GM18867 (cell line): ENCODE measurements at regions not wholly inside any gene's neighbourhood (a gene's known extent, or its start where the extent isn't known, plus 50 kb on each side); places are given as distances from the start of the nearest gene placed in this dataset.
A peak's percentile ranks its signal among the peaks of the same experiment; 100 is the strongest.
"Not testable (repeated sequence)": the region's sequence is repeated elsewhere in the genome, so short reads cannot be mapped to it uniquely, and the experiment has no call there.

Experiments used
- ATAC-seq: cut with Tn5 transposase; IDR thresholded peaks from one replicate; pipeline ENCODE4 v1.9.1; 2021; ENCODE audit warnings: mild to moderate bottlenecking, moderate library complexity; ENCODE audit not compliant: unreplicated experiment

DNA sequence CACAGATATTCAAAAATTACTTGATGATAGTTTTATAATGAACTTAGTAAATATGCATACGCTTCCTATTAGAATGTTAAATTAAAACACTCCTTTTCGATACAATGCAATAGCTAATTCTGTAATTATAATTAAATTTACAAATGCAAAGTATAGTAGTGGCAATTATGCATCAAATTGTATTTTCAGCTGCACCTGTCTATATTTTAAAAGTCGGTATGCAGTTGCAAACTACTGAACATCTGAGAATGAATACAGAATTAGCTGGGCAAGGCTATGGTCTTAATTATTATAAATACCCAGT lies 110.4 kb upstream of the ARHGAP42 start:
- ATAC-seq, result no peak

DNA sequence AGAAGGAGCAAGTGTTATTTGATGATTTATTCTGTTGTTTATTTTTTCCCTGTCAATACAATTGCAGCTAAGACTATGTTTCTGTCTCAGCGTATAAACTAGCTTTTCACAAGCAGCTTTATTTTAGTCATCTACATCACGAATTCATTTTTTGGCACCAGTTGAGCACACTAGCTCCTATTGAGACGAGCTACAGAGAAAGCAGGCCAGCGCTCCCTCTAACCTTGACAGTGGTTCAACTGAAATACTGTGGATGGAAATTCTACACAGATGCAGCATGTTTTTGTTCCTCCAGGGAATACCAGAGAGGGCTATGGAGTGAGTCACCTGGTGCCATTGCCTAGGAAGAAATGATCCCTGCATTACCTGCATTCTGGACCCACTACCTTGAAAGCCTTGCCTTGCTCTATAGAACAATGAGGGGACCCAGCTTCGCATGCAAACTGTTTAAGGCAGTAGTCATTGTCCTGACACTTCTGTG lies 108.2 kb upstream of the ARHGAP42 start:
- no peak for ATAC-seq

DNA sequence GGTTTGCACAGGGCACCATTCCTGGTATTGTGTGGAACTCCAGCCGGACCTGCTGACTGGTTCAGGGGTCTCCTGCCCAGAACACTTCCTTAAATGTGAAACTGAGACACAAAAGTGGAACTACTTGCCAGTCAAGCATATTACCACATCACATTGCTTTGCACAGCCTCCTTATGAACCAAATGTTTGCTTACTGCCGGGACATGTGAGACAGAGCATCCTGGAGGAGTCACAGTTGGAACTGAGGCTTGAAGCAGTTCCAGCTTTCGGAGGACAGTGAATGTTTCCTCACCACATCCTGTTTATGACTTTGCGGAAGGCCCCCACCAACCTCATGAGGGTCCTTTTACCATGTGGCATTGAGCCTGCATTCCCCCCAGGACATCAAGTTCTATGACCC lies 105.8 kb upstream of the ARHGAP42 start:
- ATAC-seq, result no peak

DNA sequence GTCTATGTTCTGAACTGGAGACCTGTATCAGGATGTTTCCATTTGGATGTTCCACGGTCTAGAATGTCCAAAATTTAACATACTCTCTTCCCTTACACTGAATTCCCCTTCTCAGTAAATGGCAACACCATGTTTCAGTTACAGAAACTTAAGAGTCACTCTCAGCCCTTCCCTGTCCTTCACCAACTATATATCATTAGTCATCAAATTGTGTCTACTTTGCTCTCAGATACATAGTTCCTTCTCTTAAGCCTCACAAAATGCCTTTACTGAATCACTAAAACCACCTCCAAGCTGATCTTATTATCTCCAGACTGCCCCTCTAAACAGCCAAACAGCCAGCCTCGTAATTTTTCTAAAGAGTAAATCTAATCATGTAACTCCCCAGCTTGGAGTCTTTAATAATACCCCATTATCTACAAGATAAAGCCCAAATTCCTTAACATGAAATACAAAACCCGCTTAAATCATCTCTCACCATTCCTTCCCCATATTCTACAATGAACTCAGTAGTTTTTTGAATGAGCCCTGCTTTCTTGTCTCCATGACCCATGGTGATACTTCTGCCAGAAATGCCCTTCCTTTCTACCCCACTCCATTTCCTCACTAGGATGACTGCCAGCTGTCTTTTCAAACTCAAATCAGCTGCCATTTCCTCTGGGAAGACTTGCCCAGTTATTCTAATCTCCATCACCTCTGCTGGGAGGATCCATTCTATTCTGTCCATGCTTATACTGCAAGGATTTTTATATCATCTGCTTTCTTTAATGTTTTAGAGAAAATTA lies 102.7 kb upstream of the ARHGAP42 start:
- no peak for ATAC-seq

DNA sequence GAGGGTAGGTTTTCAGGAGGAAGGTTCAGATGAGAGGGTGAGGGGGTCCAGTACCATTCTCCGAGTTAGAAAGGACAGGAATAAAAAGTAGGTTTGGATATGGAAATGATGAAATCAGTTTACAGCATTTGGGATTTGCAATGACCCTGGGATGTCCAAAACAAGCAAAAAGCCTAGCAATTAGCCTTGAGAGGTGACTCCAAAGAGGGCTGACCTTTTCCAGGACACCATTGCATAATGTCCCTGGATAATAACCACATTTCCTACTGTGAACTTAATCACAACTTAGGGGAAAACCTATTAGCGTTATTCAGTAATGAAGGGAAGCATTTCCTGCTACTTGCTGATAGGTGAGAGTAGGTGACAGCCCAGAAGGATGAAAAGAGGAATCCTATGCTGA lies 101.4 kb upstream of the ARHGAP42 start:
- no peak for ATAC-seq

DNA sequence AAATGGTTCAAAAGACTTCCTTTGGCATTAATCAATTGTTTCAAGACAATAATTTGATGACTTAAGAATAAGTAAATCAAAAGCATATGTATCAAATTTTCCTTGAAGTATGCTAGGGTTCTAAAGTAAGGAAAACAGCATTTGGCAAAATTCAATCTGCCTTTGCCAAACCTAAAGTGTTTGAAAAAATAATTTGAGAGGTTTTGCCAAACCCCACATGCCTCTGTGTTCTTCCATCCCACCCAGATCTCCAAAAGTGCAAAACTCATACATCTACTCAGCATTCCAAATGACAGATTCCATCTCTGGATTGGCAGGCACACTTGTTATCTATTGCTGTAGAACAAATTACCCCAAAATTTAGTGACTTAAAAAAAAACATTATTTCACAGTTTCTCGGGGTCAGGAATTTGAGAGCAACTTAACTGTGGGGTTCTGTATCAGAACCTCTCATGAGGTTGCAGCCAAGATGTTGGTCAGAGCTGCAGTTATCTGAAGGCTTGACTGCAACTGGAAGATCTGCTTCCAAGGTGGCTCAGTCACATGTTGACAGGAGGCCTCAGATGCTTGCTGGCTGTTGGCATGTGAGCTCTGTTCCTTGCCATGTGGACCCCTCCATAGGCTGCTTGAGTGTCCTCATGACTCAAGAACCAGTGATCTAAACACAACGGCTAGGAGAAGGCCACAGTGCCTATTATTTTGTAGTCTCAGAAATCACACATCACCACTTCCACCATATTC lies 100.6 kb upstream of the ARHGAP42 start:
- no peak for ATAC-seq

DNA sequence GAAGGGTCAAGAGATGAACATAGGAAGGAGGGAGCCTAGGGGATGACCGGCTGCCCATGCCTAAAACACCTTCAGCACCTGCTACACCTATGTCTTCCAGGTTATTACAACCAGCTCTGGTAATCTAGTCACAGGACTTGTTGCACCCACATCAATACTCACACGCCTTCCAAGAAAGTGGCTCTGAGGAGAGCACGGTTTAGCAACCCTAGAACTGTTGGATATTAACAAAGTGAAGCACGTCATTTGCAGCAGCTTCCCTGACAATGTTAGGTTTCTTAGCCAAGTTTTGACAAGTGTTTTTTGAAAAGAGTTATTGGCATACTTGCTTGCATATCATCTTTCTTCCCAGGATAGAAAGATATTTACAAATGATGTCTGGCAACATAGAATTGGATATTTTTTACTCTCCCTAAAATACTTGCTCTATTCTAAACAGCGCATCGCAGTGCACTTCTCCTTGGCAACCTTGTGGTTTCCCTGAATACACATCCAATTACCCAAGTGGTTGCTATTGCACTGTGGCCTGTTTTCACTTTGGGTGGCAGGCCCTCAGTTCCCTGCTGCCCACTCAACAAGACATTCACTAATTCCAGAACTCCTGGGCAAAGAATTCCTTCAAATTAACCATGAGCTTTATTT lies 94.3 kb upstream of the ARHGAP42 start:
- no peak for ATAC-seq

DNA sequence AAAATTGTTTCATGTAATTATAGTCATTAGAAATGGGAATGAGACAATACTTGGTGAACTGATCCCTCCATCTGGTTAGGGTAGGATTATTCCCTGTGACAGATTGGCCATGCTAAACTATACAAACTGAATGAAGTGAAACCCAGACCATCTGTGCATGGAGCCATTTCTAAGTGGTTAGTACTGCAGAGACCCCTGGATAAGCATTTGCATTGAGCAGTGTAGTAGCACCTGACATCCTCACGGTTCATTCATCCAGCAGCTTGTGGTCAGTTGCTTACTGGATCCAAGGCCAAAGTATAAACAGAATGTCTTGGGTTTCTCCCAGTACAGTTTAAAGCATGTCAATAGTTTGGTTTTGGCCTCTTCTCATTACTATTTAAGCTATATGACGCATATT lies 93.8 kb upstream of the ARHGAP42 start:
- no peak for ATAC-seq

DNA sequence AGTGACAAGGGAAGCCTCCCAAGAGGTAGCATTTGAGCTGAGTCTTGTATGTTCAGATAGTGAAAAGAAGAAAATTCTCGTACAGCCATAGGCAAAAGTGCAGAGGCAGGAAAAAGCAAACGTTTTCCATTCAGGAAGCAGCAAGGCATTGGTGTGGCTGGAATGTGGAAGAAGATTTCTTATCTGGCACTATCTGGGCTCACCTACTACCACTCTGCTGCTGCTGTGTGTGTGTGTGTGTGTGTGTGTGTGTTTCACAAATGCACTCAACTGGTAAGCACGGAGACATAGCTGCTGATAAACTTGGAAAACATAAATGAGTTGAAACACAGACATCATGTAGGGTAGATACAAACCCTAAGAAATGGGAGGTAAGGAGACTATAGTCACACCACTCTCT lies 92.8 kb upstream of the ARHGAP42 start:
- no peak for ATAC-seq

DNA sequence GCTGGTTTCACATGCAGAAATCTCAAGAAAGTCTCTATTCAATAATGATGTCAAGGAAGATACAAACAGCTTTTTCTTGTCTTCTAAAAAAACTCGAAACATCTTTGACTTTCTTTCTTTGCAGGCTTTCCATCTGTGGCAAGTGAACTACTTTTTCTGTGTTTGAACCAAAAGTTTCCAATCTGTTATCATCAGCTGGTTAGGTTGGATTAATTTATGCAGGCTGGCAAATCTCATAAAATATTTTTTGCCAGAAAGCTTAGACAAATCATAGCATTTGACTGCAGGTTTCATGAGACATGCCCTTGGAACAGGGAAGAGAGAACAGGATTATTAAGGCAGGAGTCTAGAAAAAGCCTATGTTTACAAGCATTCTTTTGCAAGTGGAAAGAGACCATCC lies 86.1 kb upstream of the ARHGAP42 start:
- ATAC-seq, result no peak

DNA sequence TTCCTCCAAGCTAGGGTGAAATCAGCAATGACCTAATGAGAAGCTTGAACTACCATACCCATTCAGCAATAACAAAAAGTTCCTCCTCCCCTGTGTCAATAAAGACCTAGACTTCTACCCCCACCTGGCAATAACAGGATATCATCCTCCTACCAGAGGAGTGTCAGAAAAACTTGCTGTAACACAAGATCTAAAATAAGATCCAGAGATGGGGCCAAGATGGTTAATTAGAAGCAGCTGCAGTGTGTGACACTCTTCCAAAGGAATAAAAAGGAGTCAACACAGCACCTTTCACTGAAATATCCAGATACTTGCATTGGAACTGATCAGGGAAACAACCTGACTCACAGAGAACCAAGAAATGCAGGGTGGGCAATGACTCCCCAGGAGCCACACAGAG lies 84.4 kb upstream of the ARHGAP42 start:
- ATAC-seq, result no peak

DNA sequence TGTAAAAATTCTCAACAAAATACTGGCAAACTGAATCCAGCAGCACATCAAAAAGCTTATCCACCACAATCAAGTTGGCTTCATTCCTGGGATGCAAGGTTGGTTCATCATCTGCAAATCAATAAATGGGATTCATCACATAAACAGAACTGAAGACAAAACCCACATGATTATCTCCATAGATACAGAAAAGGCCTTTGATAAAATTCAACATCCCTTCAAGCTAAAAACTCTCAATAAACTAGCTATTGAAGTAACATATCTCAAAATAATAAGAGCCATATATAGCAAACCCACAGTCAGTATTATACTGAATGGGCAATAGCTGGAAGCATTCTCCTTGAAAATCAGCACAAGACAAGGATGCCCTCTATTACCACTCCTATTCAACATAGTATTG lies 79.3 kb upstream of the ARHGAP42 start:
- ATAC-seq, result not testable (repeated sequence)

DNA sequence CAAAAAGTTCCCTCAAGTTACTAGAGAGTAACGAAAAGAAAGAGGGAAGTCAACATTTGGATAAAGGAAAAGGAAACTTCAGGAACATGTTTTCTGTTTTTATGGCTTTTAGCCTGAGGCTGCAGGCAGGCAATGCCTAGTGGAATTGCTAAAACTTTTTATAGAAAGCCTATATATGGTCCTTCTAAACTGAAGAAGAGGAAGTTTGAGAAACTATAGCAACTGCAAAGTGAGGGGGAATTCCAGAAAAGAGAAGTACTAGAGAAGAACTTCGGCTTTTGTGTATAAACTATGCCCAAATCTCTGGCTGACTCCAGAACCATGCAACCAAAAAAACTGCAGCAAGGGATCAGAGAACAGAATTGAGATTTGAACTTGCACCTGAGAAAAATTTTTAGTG lies 74.3 kb upstream of the ARHGAP42 start:
- ATAC-seq, result peak; percentile 81

DNA sequence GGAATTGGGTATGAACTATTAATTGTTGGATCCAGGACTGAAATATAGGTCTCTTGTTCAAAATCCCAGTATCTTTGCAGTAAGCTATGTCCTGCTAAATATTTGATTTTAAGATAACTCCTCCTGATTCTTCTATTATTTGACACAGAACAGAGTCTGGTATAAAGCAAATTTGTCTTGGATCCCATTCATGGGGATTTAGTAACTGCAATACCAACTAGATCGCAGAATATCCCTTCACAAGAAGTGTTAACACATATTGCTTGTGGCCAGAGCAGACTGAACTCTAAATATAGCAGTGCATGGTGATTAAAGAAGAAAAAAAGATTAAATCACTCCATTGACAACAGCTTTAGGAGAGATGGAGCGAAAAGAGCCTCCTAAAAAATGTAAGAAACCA lies 68.2 kb upstream of the ARHGAP42 start:
- ATAC-seq, result no peak

DNA sequence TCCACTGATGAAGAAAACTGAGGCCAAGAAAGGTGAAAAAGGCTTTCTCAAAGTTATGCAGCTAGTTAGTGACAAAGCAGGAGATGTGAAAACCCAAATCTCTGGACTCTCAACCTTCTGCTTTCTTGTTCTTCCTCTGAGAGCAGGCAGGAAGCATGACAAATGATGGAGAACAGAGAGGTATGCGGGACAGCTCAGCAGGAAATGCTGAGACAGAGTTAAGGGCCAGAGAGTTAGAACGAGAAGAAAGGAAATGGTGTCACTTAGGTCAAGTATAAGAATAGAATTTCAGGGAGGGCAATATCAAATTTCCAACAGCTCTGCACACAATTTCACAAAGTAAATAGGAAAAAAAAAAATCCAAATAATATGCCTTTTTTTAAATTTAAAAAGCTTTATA lies 67.6 kb upstream of the ARHGAP42 start:
- no peak for ATAC-seq

DNA sequence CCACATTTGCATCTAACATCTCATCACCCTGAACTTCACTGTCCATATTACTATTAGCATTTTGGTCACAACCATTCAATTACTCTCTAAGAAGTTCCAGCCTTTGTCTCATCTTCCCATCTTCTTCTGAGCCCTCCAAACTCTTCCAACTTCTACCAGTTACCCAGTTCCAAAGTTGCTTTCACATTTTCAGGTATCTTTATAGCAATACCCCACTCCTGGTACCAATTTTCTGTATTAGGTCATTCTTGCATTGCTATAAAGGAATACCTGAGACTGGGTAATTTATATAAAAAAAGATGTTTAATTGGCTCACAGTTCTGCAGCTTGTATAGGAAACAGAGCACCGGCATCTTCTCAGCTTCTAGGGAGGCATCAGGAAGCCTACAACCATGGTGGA lies 64.7 kb upstream of the ARHGAP42 start:
- no peak for ATAC-seq

DNA sequence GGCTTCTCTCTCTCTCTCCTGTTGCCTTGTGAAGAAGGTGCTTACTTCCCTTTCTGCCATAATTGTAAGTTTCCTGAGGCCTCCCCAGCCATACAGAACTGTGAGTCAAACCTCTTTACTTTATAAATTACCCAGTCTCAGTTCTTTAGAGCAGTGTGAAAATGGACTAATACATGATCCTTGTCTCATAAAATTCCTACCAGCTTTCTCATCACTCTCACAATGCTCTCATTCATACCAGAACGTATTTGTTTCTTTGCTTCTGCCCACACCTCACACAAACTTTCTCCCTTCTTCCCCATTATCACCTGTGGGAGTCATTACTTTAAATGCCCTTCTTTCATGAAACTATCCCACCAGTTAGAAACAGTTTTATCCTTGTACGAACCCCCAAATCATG lies 62.7 kb upstream of the ARHGAP42 start:
- ATAC-seq, result no peak

DNA sequence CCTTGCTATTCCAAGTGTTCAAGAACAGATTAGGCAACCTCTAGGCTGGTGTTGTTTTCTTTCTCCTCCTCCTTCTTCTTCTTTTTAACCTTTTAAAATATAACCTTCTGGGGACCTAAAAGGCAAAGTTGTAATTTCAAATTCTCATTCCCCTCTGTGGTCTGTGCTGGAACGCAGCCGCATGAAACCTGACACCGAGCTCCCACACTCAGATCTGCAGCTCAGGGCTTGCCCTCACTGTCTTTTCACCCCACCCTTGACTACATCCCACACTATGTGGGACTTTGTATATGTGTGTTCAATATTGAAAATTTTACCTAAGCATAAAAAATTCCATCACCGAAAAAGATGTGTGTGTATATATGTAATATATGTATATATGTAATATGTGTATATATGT lies 62.0 kb upstream of the ARHGAP42 start:
- no peak for ATAC-seq

DNA sequence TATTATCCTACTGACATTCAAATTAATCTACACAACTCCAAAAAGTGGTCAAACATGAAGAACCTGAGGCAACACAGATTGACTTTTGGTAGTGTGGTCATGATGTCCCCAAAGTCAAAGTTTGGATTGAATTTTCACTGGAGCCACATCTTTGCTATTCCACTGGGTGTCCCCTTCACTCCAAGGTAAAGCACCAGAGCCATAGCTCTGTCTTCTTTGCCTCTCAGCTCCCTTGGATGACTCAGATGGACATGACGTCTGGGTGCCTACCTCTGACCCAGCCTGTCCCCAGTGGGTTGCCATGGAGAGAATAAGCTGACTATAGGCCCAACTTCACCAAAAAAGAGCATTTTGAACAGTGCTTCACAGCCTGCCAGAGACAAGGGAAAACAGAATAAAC lies 57.4 kb upstream of the ARHGAP42 start:
- no peak for ATAC-seq

DNA sequence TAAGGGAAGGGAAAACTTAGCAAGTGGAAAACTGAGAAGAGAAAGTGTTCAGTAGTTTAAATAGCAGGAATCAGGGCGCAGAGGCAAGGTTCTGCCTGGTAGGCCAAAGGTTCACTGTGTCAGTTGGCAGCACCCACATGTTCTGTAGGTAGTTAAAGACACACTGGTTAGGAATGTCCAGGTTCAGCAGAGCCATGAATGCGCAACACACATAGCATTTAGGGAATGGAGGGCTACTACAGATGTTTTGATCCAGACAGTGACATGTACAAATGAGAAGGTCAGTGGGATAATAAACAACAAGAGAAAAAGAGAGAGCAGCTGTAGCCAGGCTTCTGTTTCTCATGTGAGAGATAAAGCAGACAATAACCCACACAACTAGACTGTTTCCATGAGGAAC lies 56.2 kb upstream of the ARHGAP42 start:
- no peak for ATAC-seq

DNA sequence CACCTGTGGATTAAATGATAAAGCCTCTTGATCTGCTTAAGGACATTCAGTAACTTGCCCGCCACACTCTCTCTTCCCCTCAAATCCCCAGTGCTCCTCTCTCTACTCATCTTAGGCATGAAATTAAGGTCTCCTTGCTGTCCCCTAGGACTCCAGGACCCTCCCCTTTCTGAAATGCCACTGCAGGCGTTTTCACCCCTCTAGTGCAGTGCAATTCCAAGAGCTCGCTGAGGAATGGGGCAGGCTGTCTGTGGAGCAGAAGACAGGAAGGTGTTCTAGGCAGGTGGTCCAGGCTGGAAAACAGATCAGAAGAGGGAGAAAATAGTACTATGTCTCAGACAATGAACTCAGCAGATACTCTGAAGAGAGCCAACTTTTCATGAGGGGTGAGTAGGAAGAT lies 55.8 kb upstream of the ARHGAP42 start:
- no peak for ATAC-seq

DNA sequence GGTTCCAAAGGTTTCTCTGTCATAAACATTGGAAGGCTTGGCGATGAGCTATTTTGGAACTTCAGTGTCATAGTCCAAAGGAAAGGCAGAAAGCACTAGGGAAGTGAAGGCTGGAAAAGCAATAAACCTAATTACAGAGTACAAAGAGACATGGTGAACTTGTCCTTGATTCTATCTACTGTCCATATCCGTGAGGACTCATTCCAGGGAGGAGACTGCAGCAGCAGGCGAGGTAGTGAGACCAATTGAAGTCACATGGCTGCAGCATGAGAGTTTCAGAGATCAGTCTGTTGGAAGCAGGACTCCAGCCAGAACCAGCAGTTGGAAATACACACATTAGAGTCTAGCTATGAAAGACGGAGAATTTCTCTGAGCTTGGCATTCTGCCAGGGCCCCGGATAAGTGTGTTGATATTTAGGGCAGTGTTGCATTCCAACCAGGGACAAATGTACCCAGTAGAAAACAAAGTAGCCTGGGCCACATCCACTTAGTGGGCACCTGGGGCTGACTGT lies 54.1 kb upstream of the ARHGAP42 start:
- ATAC-seq, result no peak
